ENCODE measurements at regions not wholly inside any gene's neighbourhood (a gene's known extent, or its start where the extent isn't known, plus 50 kb on each side); places are given as distances from the start of the nearest gene placed in this dataset.
A peak's percentile ranks its signal among the peaks of the same experiment; 100 is the strongest.

DNA sequence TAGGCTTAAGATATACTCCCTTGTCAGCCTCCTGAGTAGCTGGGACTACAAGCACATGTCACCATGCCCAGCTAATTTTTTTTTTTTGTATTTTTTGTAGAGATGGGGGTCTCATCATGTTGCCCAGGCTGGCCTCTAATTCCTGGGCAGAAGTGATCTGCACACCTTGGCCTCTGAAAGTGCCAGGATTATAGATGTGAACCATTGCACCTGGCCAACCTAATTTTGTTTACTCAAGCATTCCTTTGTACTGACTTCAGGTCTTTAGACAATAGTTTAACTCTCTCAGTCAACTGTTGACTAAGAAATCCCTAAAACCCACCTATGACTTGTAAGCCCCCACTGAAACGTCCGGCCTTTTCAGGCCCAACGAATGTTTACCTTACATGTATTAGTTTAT lies 628.3 kb upstream of the CDH8 start:
- DNase-seq: peak; percentile 4

GRCh38 chr16:62661435-62661834 lies 625.2 kb upstream of the CDH8 start:
- DNase-seq: peak; percentile 43

DNA sequence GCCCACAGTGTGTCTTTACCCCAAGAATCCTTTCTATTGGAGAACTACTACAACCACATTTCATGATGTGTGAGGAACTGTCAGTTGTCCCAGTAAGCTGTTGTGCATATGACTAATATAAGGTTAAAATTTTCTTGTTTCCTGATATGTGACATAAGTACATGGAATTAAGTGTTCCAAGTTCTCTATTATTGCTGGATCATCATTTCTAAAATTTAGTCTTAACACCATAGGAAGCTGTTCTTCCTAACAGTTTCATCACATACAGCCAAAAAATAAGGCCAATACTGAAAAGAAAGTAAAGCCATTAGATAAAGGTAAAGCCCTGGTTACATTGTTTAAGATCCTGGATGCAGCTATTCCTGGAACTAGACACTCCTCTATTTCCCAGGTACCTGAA lies 620.9 kb upstream of the CDH8 start:
- DNase-seq: no peak

DNA sequence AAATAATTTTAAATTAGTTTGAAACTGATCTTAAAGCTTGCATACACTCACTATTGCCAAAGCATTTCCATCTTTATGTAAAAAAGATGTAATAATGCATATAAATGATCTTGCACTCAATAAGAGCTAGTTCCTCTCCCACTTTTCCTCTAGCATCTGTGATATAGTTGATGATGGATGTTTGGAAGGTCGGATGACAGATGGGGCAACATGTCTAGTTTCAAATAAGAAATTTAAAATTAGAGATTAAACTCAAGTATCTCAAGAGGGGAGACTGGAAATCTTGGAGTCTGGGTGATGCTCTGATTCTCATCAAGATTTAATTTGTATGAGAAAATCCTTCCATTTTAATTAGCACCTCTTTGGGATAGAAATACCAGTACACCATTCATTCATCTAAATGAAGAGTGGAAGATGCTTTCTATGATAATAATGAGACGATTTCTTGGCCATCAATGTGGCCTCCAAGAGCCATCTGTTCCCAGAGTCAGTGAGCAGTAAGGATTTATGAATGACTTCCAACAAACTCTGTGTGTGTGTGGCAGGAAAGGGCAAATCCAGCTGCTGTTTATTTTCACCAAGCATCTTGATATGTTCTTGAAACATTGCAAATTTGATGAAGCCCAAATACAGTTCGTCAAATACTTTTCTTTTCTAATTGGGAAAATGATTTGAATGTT lies 616.3 kb upstream of the CDH8 start:
- no peak for DNase-seq

DNA sequence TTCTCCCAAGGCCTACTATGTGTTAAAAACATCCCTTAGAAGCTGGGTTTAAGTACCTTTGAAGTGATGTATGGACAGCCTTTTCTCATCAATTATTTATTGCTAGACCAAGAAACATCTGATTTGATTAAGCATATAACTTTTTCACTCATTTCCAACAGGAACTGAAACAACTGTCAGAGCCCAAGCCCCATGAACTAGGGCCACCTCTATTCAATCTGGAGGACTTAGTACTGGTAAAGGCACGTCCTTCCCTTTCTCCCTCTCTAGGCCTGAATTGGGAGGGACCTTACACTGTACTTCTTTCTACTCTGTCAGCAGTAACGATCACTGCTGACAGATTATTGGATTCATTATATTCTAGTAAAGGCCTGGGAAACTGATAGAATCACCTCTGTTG lies 612.0 kb upstream of the CDH8 start:
- no peak for DNase-seq

DNA sequence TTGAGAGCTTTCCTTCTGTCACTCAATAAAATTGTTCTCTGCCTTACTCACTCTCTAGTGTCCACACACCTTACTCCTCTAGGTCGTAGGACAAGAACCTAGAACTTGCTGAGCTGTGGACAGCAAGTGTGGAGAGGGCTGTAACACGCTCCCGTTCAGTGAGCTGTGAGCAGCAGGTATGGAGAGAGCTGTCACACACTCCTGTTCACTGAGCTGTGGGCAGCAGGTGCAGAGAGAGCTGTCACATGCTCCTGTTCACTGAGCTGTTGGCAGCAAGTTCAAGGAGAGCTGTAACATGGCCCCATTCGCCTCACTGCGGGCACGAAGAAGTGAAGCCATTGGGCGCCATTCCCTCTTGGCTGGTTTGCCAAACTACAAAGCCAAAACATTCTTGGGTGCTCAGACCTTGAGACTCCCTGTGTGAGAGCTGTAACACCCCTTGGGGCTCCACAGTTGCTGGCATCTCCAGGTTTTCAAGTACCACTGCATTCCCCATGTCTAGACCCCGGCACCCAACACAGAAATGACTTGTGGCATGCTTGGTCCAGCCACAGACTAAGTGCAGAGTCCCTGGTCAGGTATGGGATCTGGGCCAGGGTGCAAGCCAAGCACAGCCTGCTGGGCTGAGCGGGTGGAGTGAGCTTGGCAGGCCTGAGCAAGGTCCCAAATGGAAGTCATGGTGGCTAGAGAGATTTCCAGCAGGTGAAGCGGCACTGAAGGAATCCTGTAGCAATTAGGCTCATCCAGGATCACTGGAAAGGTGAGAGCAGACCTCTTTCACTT lies 608.0 kb upstream of the CDH8 start:
- peak; percentile 5 for DNase-seq

GRCh38 chr16:62642677-62643076 lies 606.4 kb upstream of the CDH8 start:
- no peak for DNase-seq

GRCh38 chr16:62639890-62640289 lies 603.7 kb upstream of the CDH8 start:
- DNase-seq: no peak

GRCh38 chr16:62638964-62639870 lies 603.0 kb upstream of the CDH8 start:
- DNase-seq: no peak

- no peak for DNase-seq
These were observed 602.2 kb upstream of the CDH8 start for GRCh38 chr16:62638324-62638911.

- no peak for DNase-seq
These were observed 589.1 kb upstream of the CDH8 start for GRCh38 chr16:62625326-62625725.

DNA sequence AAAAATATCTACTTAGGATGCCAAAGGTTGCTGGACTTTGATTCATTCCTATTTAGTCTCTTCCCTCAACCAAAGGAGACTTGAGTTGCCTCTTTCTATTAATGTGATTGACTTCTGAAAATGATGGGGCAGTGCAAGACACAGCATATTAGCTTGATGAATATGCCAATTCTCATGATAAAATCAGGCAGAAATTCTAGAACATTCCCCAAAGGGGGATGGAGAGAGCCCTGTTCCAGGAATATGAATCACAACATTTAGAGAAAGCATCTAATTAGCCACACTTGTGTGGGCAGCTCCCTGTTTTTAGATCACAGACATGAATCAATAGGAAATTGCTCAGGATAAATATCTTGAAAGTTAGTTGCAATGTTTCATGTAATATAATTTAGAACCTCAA lies 584.0 kb upstream of the CDH8 start:
- no peak for DNase-seq

GRCh38 chr16:62615526-62615925 lies 579.3 kb upstream of the CDH8 start:
- DNase-seq: no peak

DNA sequence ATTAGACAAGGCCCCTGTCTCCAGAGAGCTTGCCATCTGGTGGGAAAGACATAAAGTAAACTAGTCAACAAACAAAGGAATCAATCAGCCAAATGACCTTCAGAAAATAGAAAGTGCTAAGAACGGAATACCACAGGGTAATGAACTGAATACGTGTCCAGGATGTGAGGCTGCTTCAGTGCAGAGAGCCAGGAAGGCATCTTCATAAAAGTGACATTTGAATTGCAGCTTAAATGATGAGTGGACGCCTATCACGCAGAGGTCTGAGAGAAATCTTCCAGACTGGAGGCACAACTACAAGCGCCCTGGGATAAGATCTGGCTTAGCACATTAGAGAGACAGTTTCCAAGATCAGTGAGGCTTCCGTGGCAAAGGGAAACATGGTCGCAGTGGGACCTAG lies 574.1 kb upstream of the CDH8 start:
- no peak for DNase-seq

GRCh38 chr16:62602790-62603189 lies 566.6 kb upstream of the CDH8 start:
- DNase-seq: no peak

GRCh38 chr16:62597875-62598274 lies 561.6 kb upstream of the CDH8 start:
- no peak for DNase-seq

GRCh38 chr16:62596584-62596983 lies 560.3 kb upstream of the CDH8 start:
- no peak for DNase-seq

- DNase-seq: no peak
These were observed 559.9 kb upstream of the CDH8 start for GRCh38 chr16:62596125-62596524.

DNA sequence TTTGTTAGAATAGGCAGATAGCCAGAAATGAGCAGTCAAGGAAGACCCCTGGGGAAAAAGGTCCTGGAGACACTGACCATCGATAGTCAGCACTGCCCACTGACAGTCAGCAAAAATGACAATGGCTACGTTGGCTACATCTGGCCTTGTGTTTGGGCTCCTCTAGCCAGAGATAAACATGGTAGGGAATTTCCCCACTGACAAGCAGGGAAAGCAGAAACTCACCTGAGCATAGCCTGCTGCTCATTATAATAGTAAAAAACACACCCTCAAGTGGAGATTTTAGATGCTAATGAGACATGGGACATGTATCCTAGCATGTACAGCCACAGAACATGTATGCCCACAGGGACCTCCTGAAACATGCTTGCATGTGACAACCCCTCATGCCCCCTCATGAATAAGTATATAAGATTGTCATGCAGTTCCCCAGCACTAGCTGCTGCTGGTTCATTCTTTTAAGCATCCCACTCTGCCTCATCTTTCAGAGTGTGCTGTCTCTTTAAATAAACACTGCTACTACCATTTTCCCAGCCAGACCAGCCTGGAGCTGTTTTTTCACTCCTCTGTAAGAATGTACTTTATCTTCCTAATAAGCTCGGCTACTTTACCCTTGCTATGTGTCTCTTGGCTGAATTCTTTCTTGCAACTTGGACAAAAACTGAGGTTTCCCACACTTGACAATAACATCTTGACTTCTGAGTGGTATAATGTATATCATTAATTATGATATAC lies 550.1 kb upstream of the CDH8 start:
- DNase-seq: no peak

DNA sequence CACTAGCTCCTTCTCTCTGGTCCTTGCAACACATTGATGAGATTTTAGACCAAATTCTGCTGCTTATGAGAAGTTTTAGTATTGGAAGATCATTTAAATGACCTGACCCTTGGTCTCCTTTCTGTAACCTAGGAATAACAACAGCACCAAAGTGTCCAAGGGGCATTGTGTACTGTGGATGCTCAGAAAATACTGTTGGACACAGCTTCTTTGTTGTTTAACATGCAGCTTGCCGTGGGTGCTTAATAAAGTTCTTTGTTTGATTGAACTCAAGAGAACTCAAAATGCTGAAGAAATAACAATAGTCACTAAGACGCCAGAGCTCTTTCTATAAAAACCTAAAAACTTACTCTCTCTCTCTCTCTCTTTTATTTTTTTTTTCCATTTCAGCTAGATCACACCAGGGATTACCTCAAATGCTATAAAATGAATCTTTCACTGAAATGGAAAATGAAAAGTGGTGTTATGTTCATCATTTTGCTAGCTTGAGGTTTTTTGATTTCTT lies 548.9 kb upstream of the CDH8 start:
- DNase-seq: no peak

GRCh38 chr16:62583414-62583813 lies 547.2 kb upstream of the CDH8 start:
- no peak for DNase-seq

DNA sequence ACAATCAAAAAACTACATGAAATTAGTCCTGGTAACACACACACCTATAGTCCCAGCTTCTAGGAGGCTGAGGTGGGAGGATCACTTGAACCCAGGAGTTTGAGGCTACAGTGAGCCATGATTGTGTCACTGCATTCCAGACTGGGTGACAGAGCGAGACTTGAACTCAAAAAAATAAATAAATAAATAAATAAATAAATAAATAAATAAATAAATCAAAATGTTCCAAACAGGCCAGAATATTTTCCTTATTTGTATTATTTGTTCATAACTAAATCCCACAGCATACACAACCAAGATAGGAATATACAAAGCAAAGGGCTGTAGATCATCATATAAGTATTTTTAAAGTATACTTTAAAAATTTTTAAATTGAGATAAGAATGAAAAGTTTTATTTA lies 537.2 kb upstream of the CDH8 start:
- no peak for DNase-seq

Data from DMS53 (cell line).